ENCODE measurements at regions not wholly inside any gene's neighbourhood (a gene's known extent, or its start where the extent isn't known, plus 50 kb on each side); places are given as distances from the start of the nearest gene placed in this dataset.
"Not testable (repeated sequence)": the region's sequence is repeated elsewhere in the genome, so short reads cannot be mapped to it uniquely, and the experiment has no call there.

GRCh38 chr9:86487838-86488233 is 133.6 kb upstream of the TUT7 start:
- no peak for DNase-seq (ENCODE audit: extremely low read depth, low read depth)
- no peak overlapping the region for H3K4me3 ChIP-seq (replicated peaks; ENCODE audit: low read depth, low read length)
- TF ChIP-seq CTCF (IDR thresholded peaks at IDR 0.05; ENCODE audit: low read depth, low read length, missing control alignments), result no peak

- TF ChIP-seq CTCF (IDR thresholded peaks at IDR 0.05; ENCODE audit: low read depth, low read length, missing control alignments), result peak; percentile 34
- peak; percentile 47 for DNase-seq (ENCODE audit: extremely low read depth, low read depth)
- no peak overlapping the region for H3K4me3 ChIP-seq (replicated peaks; ENCODE audit: low read depth, low read length)
Observed at GRCh38 chr9:86486891-86487837, 133.0 kb upstream of the TUT7 start.

GRCh38 chr9:86485359-86485758 is 131.1 kb upstream of the TUT7 start:
- no peak for DNase-seq (ENCODE audit: extremely low read depth, low read depth)

GRCh38 chr9:86483496-86483895 is 129.3 kb upstream of the TUT7 start:
- no peak for DNase-seq (ENCODE audit: extremely low read depth, low read depth)
- H3K4me3 ChIP-seq (replicated peaks; ENCODE audit: low read depth, low read length), result no peak overlapping the region
- no peak for TF ChIP-seq CTCF (IDR thresholded peaks at IDR 0.05; ENCODE audit: low read depth, low read length, missing control alignments)

More at GRCh38 chr9:86485359-86485758, 131.1 kb upstream of the TUT7 start:
- H3K4me3 ChIP-seq (replicated peaks; ENCODE audit: low read depth, low read length), result no peak overlapping the region
- TF ChIP-seq CTCF (IDR thresholded peaks at IDR 0.05; ENCODE audit: low read depth, low read length, missing control alignments), result no peak

GRCh38 chr9:86481466-86481865 is 127.3 kb upstream of the TUT7 start:
- no peak for TF ChIP-seq CTCF (IDR thresholded peaks at IDR 0.05; ENCODE audit: low read depth, low read length, missing control alignments)
- no peak for DNase-seq (ENCODE audit: extremely low read depth, low read depth)
- H3K4me3 ChIP-seq (replicated peaks; ENCODE audit: low read depth, low read length), result no peak overlapping the region

GRCh38 chr9:86475255-86475654 is 121.0 kb upstream of the TUT7 start:
- not testable (repeated sequence) for DNase-seq (ENCODE audit: extremely low read depth, low read depth); H3K4me3 ChIP-seq (replicated peaks; ENCODE audit: low read depth, low read length)

GRCh38 chr9:86471171-86471815 is 117.1 kb upstream of the TUT7 start:
- DNase-seq (ENCODE audit: extremely low read depth, low read depth), result no peak
- H3K4me3 ChIP-seq (replicated peaks; ENCODE audit: low read depth, low read length), result no peak overlapping the region
- no peak for TF ChIP-seq CTCF (IDR thresholded peaks at IDR 0.05; ENCODE audit: low read depth, low read length, missing control alignments)
